H9 (cell line): ENCODE measurements at regions not wholly inside any gene's neighbourhood (a gene's known extent, or its start where the extent isn't known, plus 50 kb on each side); places are given as distances from the start of the nearest gene placed in this dataset.

Source experiments
- DNase-seq: peaks from one replicate; pipeline ENCODE4 v3.0.0-alpha.2; 2017
- H2AFZ ChIP-seq: one replicate; pipeline ENCODE4 v1.6.1; 2013; ENCODE audit warnings: mild to moderate bottlenecking, low read length, control low read depth, moderate library complexity
- H2AK5ac ChIP-seq: 2 replicates; pipeline ENCODE4 v1.6.1; 2013; ENCODE audit warnings: low read length, control low read depth, mixed read lengths; ENCODE audit not compliant: insufficient read length
- H2BK120ac ChIP-seq: one replicate; pipeline ENCODE4 v1.6.1; 2013; ENCODE audit warnings: low read depth, mild to moderate bottlenecking, low read length, control low read depth, inconsistent platforms; ENCODE audit not compliant: poor library complexity, severe bottlenecking
- H2BK12ac ChIP-seq: 2 replicates; pipeline ENCODE4 v1.6.1; 2013; ENCODE audit warnings: low read length, control low read depth, mixed read lengths, low read depth; ENCODE audit not compliant: insufficient read length
- H2BK15ac ChIP-seq: 2 replicates; pipeline ENCODE4 v1.6.1; 2013; ENCODE audit warnings: low read depth, low read length, control low read depth
- H2BK20ac ChIP-seq: one replicate; pipeline ENCODE4 v1.6.1; 2013; ENCODE audit warnings: low read depth, mild to moderate bottlenecking, low read length, control low read depth, inconsistent platforms; ENCODE audit not compliant: poor library complexity, severe bottlenecking
- H2BK5ac ChIP-seq: 2 replicates; pipeline ENCODE4 v1.6.1; 2013; ENCODE audit warnings: low read length, control low read depth, mixed read lengths; ENCODE audit not compliant: insufficient read length
- H3K14ac ChIP-seq: 2 replicates; pipeline ENCODE4 v1.6.1; 2013; ENCODE audit warnings: low read length, control low read depth; ENCODE audit not compliant: insufficient read depth
- H3K18ac ChIP-seq: 2 replicates; pipeline ENCODE4 v1.6.1; 2013; ENCODE audit warnings: low read depth, mild to moderate bottlenecking, mixed read lengths, low read length, control low read depth; ENCODE audit not compliant: insufficient read length
- H3K23ac ChIP-seq: 2 replicates; pipeline ENCODE4 v1.6.1; 2013; ENCODE audit warnings: low read length, control low read depth, mixed read lengths, low read depth; ENCODE audit not compliant: insufficient read length
- H3K23me2 ChIP-seq: 2 replicates; pipeline ENCODE4 v1.6.1; 2013; ENCODE audit warnings: low read depth, mild to moderate bottlenecking, mixed read lengths, low read length, control low read depth; ENCODE audit not compliant: insufficient read length, poor library complexity, severe bottlenecking
- H3K27ac ChIP-seq: 2 replicates; pipeline ENCODE4 v1.5.1; 2013; ENCODE audit warnings: low read length, control low read depth, mixed read lengths, low read depth; ENCODE audit not compliant: insufficient read length
- H3K27me3 ChIP-seq: 2 replicates; pipeline ENCODE4 v1.6.1; 2013; ENCODE audit warnings: low read length, control low read depth, inconsistent platforms; ENCODE audit not compliant: insufficient read depth
- H3K4ac ChIP-seq: 2 replicates; pipeline ENCODE4 v1.6.1; 2013; ENCODE audit warnings: low read depth, mild to moderate bottlenecking, control low read depth, inconsistent platforms, low read length, moderate library complexity
- H3K4me1 ChIP-seq: 2 replicates; pipeline ENCODE4 v1.6.1; 2013; ENCODE audit warnings: low read length, control low read depth, inconsistent platforms; ENCODE audit not compliant: insufficient read depth
- H3K4me2 ChIP-seq: 2 replicates; pipeline ENCODE4 v1.6.1; 2013; ENCODE audit warnings: low read length, control low read depth, mixed read lengths; ENCODE audit not compliant: insufficient read length, insufficient read depth
- H3K56ac ChIP-seq: 2 replicates; pipeline ENCODE4 v1.6.1; 2013; ENCODE audit warnings: low read depth, mild to moderate bottlenecking, mixed read lengths, low read length, control low read depth; ENCODE audit not compliant: insufficient read length
- H3K79me1 ChIP-seq: 2 replicates; pipeline ENCODE4 v1.6.1; 2013; ENCODE audit warnings: low read depth, mild to moderate bottlenecking, moderate library complexity, low read length, control low read depth, inconsistent platforms; ENCODE audit not compliant: insufficient read depth, poor library complexity, severe bottlenecking
- H3K79me2 ChIP-seq: 2 replicates; pipeline ENCODE4 v1.6.1; 2013; ENCODE audit warnings: low read length, control low read depth, inconsistent platforms; ENCODE audit not compliant: insufficient read depth
- H3K9ac ChIP-seq: 2 replicates; pipeline ENCODE4 v1.6.1; 2013; ENCODE audit warnings: low read length, control low read depth, mixed read lengths; ENCODE audit not compliant: insufficient read length; ENCODE audit errors: extremely low read depth
- H3K9me3 ChIP-seq: one replicate; pipeline ENCODE4 v1.6.1; 2013; ENCODE audit warnings: low read depth, low read length, inconsistent platforms; ENCODE audit not compliant: control insufficient read depth
- H3T11ph ChIP-seq: one replicate; pipeline ENCODE4 v1.6.1; 2013; ENCODE audit warnings: mild to moderate bottlenecking, low read length, control low read depth, inconsistent platforms
- H4K20me1 ChIP-seq: one replicate; pipeline ENCODE4 v1.6.1; 2013; ENCODE audit not compliant: control insufficient read depth, insufficient read length, insufficient read depth
- H4K5ac ChIP-seq: 2 replicates; pipeline ENCODE4 v1.6.1; 2013; ENCODE audit warnings: low read depth, mild to moderate bottlenecking, mixed read lengths, low read length, control low read depth; ENCODE audit not compliant: insufficient read length
- H4K8ac ChIP-seq: replicated peaks from 2 replicates; pipeline ENCODE4 v1.6.1; 2013; ENCODE audit warnings: low read length, control low read depth, mixed read lengths, low read depth; ENCODE audit not compliant: insufficient read length
- H4K91ac ChIP-seq: 2 replicates; pipeline ENCODE4 v1.6.1; 2013; ENCODE audit warnings: low read depth, mild to moderate bottlenecking, moderate library complexity, mixed read lengths, low read length, control low read depth; ENCODE audit not compliant: insufficient read length
- H3K27ac Mint-ChIP-seq, 3 experiments: 2 replicates in 2 of 3; 3 replicates in 1 of 3; pipeline ENCODE4 v1.8.0; 2020 to 2021; ENCODE audit warnings: mixed read lengths in 3 of 3, mild to moderate bottlenecking in 1 of 3, moderate library complexity in 1 of 3
- H3K27me3 Mint-ChIP-seq: 2 replicates; pipeline ENCODE4 v1.8.0; 2021; ENCODE audit warnings: low read depth, mild to moderate bottlenecking, moderate library complexity, mixed read lengths
- H3K36me3 Mint-ChIP-seq, 3 experiments: 2 replicates in 2 of 3; 3 replicates in 1 of 3; pipeline ENCODE4 v1.8.0; 2020 to 2021; ENCODE audit warnings: low read depth in 3 of 3, mixed read lengths in 3 of 3; ENCODE audit not compliant: insufficient read depth in 1 of 3
- H3K4me1 Mint-ChIP-seq, 2 experiments: 2 replicates each; pipeline ENCODE4 v1.8.0; 2020; ENCODE audit warnings: mixed read lengths in 2 of 2
- H3K4me3 Mint-ChIP-seq, 2 experiments: 2 replicates in 1 of 2; 3 replicates in 1 of 2; pipeline ENCODE4 v1.8.0; 2020 to 2021; ENCODE audit warnings: mild to moderate bottlenecking in 2 of 2, mixed read lengths in 2 of 2, moderate library complexity in 1 of 2
- H3K9me3 Mint-ChIP-seq, 2 experiments: 2 replicates in 1 of 2; 3 replicates in 1 of 2; pipeline ENCODE4 v1.8.0; 2020; ENCODE audit warnings: mild to moderate bottlenecking in 2 of 2, mixed read lengths in 2 of 2, moderate library complexity in 1 of 2
- CTCF ChIP-seq: fragments of 200-600 bp; sonication (generic); conservative IDR thresholded peaks from 3 replicates; pipeline ENCODE4 v1.8.0; 2021; ENCODE audit warnings: antibody characterized with exemption, mild to moderate bottlenecking
- WGBS: extraction: QIAGEN DNeasy Blood & Tissue Kit; methylation state at CpG from one replicate; pipeline ENCODE4 v1.1.7; 2013; ENCODE audit warnings: missing lambda C conversion rate, low lambda C conversion rate, mixed read lengths; ENCODE audit not compliant: insufficient read length; ENCODE audit errors: extremely low coverage; 5-methylcytosine and 5-hydroxymethylcytosine counted together

GRCh38 chr3:118304557-118304956 lies 730.1 kb downstream of the IGSF11 start:
- DNase-seq: no peak
- Histone ChIP-seq H2BK5ac (no peak overlapping the region), H4K5ac (no peak overlapping the region), H3K4ac (no peak overlapping the region), H3K23ac (no peak overlapping the region), H3K9ac (no peak overlapping the region), H4K20me1 (no peaks in the 10 kb centered on the region), H3K18ac (no peak overlapping the region), H3K27me3 (no peaks in the 10 kb centered on the region), H3K4me2 (no peak overlapping the region), H3K4me1 (no peaks in the 10 kb centered on the region), H2BK120ac (no peak overlapping the region), H3K79me2 (no peaks in the 10 kb centered on the region), H4K91ac (no peak overlapping the region), H4K8ac (no peak overlapping the region), H3K56ac (no peak overlapping the region), H2AFZ (no peak overlapping the region), H3K9me3 (no peaks in the 10 kb centered on the region), H2AK5ac (no peak overlapping the region), H3K27ac (no peak overlapping the region), H3K14ac (no peak overlapping the region), H3K79me1 (no peaks in the 10 kb centered on the region), H3T11ph (no peak overlapping the region), H3K23me2 (no peaks in the 10 kb centered on the region), H2BK12ac (no peak overlapping the region), H2BK15ac (no peak overlapping the region), H2BK20ac (no peak overlapping the region)
- no peaks in the 10 kb centered on the region for H3K27me3 Mint-ChIP-seq
- TF ChIP-seq CTCF: no peak
- H3K4me3 Mint-ChIP-seq: no peak overlapping the region
- H3K9me3 Mint-ChIP-seq: no peaks in the 10 kb centered on the region
- no peak overlapping the region for H3K27ac Mint-ChIP-seq
- no peaks in the 10 kb centered on the region for H3K36me3 Mint-ChIP-seq
- no peaks in the 10 kb centered on the region for H3K4me1 Mint-ChIP-seq
- WGBS: no CpG with 5 or more reads among the region's 1 CpG
